NAMALWA (cell line): ENCODE measurements at regions not wholly inside any gene's neighbourhood (a gene's known extent, or its start where the extent isn't known, plus 50 kb on each side); places are given as distances from the start of the nearest gene placed in this dataset.
A peak's percentile ranks its signal among the peaks of the same experiment; 100 is the strongest.
"Not testable (repeated sequence)": the region's sequence is repeated elsewhere in the genome, so short reads cannot be mapped to it uniquely, and the experiment has no call there.

Experiments
- DNase-seq: peaks from one replicate; pipeline ENCODE4 v3.0.0-alpha.2; 2015; ENCODE audit warnings: low spot score

- not testable (repeated sequence) for DNase-seq
These were observed 146.8 kb upstream of the ROPN1B start for GRCh38 chr3:125822175-125822574.

GRCh38 chr3:125831005-125831750 lies 137.8 kb upstream of the ROPN1B start:
- DNase-seq: not testable (repeated sequence)

GRCh38 chr3:125835562-125835961 lies 133.4 kb upstream of the ROPN1B start:
- DNase-seq: not testable (repeated sequence)

- not testable (repeated sequence) for DNase-seq
These were observed 132.9 kb upstream of the ROPN1B start for GRCh38 chr3:125836011-125836551.

GRCh38 chr3:125836786-125837185 lies 132.2 kb upstream of the ROPN1B start:
- not testable (repeated sequence) for DNase-seq

- not testable (repeated sequence) for DNase-seq
These were observed 130.1 kb upstream of the ROPN1B start for GRCh38 chr3:125838857-125839256.

GRCh38 chr3:125840465-125840864 lies 128.5 kb upstream of the ROPN1B start:
- not testable (repeated sequence) for DNase-seq

- DNase-seq: not testable (repeated sequence)
These were observed 121.0 kb upstream of the ROPN1B start for GRCh38 chr3:125847966-125848365.

- DNase-seq: peak; percentile 9
These were observed 114.0 kb upstream of the ROPN1B start for GRCh38 chr3:125855006-125855405.

- DNase-seq: not testable (repeated sequence)
These were observed 108.4 kb upstream of the ROPN1B start for GRCh38 chr3:125860547-125860946.

- not testable (repeated sequence) for DNase-seq
These were observed 106.1 kb upstream of the ROPN1B start for GRCh38 chr3:125862841-125863254.

- not testable (repeated sequence) for DNase-seq
These were observed 104.4 kb upstream of the ROPN1B start for GRCh38 chr3:125864532-125864931.

- DNase-seq: not testable (repeated sequence)
These were observed 83.0 kb upstream of the ROPN1B start for GRCh38 chr3:125886006-125886405.

- not testable (repeated sequence) for DNase-seq
These were observed 69.8 kb upstream of the ROPN1B start for GRCh38 chr3:125899181-125899580.

GRCh38 chr3:125901473-125901872 lies 67.5 kb upstream of the ROPN1B start:
- DNase-seq: not testable (repeated sequence)

GRCh38 chr3:125903780-125904455 lies 65.1 kb upstream of the ROPN1B start:
- DNase-seq: not testable (repeated sequence)

GRCh38 chr3:125907279-125907678 lies 61.7 kb upstream of the ROPN1B start:
- not testable (repeated sequence) for DNase-seq

- DNase-seq: not testable (repeated sequence)
These were observed 58.1 kb upstream of the ROPN1B start for GRCh38 chr3:125910851-125911250.

GRCh38 chr3:125914608-125915436 lies 54.2 kb upstream of the ROPN1B start:
- peak; percentile 23 for DNase-seq

- DNase-seq: peak; percentile 21
These were observed 53.6 kb upstream of the ROPN1B start for GRCh38 chr3:125915437-125915787.

- peak; percentile 97 for DNase-seq
These were observed 53.1 kb upstream of the ROPN1B start for GRCh38 chr3:125915792-125916375.
